ENCODE measurements at regions not wholly inside any gene's neighbourhood (a gene's known extent, or its start where the extent isn't known, plus 50 kb on each side); places are given as distances from the start of the nearest gene placed in this dataset.

DNA sequence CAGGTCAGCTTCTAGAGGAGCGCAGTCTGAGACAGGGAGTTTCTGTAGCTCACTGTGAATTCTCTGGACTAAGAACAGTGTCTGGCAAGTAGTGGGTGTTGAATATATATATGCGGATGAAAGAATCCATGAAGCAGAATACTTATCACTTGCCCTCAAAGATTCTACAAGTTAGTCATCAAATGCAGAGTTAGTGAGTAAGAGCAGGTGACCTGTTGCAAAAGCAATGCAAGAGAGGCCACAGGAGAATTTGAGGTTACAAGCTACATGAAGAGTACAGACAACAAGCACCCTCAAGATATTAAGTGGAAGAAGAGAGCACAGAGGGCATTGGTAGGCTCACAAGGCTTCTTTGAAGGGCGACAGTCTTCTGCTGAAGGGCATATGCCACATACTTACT lies 103.4 kb upstream of the BTBD3 start:
- DNase-seq = no peak

DNA sequence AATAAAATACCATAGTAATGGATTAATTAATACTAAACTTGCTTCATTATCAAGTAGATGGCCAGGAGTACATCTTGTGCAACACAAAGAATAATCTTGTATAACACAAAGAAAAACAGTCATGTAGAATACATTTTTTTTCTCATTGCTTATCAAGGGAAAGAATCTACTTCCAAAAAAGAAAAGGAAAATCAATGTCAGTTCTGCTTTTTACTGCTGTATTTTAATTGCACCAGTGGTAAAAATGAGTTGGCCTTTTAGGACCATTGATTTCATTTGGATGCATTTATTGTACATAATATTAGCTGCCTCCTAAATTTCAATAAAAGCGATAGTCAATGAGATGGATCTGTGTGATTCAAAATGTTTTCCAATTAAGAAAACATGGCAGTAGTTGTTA lies 96.9 kb upstream of the BTBD3 start:
- no peak for DNase-seq

- no peak for DNase-seq
These were observed 95.2 kb upstream of the BTBD3 start for GRCh38 chr20:11822540-11822794.

- DNase-seq = no peak
These were observed 91.4 kb upstream of the BTBD3 start for GRCh38 chr20:11826334-11826733.

- no peak for DNase-seq
These were observed 85.3 kb upstream of the BTBD3 start for GRCh38 chr20:11832397-11832796.

- DNase-seq = no peak
These were observed 84.8 kb upstream of the BTBD3 start for GRCh38 chr20:11832851-11833250.

DNA sequence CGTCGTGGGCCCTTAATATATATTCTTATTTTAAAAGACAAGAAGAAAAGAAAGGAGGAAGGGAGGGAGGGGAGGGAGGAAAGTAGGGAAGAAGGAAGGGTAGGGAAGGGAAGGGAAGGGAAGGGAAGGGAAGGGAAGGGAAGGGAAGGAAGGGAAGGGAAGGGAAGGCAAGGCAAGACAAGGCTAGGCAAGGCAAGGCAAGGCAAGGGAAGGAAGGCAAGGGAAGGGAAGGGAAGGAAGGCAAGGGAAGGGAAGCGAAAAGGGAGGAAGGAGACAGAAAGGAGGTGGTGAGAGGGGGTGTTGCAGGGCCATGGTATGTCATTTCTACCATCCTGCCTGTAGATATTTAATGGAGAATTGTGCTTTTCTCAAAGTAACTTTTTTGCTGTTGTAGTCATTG lies 83.9 kb upstream of the BTBD3 start:
- DNase-seq = no peak

- no peak for DNase-seq
These were observed 79.5 kb upstream of the BTBD3 start for GRCh38 chr20:11838076-11838636.

DNA sequence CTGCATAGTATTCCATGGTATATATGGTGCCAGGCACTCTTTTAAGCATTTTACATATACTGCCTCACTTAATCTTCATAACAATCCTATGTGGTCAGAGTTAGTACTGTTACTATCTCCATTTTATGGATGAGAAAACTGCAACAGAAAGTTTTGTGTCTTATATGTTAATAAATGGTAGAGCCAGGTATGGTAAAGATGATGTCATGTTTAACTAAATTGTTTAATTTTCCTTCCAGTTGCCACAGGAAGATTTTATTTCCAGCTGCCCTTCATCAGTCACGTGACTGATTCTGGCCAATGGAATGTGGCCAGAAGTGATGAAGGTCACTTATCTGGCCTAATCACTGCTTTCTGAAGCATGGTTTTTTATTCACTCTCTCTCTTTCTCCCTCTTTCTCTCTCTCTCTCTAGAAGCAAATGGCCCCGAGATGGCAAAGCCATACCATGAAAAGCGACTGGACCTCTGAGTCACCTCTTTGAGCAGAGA lies 75.7 kb upstream of the BTBD3 start:
- DNase-seq = no peak

DNA sequence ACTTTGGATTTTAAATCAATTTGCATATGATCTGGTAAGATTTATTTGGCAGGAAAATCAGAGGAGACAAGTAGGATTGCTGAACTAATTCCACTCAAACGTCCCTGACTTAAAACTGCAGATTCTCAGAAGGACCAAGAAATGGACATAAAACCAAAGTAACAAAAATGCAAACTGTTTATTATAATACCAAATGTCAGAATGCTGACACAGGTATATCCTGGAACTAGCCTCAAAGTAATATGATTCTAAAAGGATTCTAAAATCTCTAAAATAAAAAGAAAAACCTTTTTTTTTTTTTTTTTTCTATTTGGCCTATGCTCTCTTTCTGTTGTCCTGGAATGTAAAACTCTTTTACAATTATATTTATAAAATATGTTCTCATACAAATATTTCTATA lies 74.4 kb upstream of the BTBD3 start:
- DNase-seq = no peak

DNA sequence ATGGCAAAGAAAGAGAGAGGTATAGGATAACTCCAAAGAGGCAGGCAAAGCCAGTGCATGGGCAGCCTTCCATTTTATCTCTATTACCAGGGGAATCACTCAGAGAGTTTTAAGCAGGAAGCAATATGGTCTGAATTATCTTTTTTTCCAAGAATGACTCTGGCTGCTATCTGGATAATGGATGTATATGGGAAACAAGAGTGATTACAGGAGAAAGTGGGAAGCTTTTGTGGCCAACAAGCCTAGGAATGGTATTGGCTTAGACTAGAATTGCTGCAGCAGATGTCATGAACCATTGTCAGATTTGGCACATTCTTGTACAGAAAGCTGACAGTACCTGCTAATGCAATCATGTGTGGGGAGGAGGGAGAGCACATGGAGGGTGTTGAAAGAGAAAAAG lies 73.0 kb upstream of the BTBD3 start:
- DNase-seq = no peak

- DNase-seq = no peak
These were observed 72.4 kb upstream of the BTBD3 start for GRCh38 chr20:11845340-11845739.

DNA sequence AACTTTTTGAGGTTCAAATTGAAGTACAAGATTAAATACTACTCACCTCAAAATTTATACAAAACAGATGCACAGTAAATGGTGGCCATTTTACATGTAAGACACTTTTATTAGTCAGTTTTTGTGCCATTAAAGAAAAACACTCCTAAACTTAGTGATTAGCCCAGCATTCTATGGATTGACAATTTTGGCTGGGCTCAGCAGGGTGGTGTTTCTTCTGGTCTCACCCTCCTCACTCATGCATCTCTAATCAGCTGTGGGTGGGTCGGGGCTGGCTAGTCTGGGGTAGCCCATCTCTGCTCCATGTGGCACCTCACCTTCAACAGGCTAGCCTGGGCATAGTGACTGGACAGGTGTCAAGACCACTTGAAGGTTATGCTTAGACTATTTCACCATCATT lies 71.6 kb upstream of the BTBD3 start:
- DNase-seq = no peak

DNA sequence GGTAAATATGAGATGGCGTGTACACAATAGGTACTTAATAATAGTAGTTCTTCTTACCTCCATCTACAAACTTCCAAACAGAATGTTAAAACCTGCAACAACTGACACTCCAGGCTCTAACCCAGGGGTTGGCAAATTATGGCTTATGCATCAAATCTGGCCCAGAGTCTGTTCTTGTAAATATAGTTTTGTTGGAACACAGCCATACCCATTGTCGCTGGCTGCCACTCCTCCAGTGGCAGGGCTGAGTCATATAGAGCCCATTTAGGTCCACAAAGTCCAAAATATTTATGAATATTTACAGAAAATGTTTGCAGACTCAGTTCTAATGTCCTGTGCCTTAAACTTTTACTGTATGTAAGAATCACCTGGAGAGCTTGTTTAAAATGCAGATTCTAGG lies 69.9 kb upstream of the BTBD3 start:
- peak; percentile 39 for DNase-seq

GRCh38 chr20:11849270-11849915 lies 68.3 kb upstream of the BTBD3 start:
- DNase-seq = peak; percentile 8

GRCh38 chr20:11849976-11850670 lies 67.6 kb upstream of the BTBD3 start:
- DNase-seq = no peak

DNA sequence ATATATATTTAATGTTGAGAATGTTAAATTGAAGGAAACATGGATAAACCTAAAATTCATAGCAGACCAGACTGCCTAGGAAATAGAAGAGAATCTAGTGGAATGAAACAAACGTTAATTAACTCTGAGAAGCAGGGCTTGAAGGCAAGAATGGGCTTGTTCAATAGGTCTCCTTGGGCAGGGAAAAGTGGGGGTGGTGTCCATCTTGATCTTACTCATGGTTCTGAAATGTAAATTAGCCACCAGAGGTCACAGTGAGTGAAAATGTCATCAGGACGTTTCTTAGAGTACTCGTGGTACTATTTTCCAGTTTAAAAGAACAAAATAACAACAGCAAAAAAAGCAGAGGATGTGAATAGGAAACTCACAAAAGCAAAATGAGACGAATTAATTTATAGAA lies 66.8 kb upstream of the BTBD3 start:
- DNase-seq = no peak

DNA sequence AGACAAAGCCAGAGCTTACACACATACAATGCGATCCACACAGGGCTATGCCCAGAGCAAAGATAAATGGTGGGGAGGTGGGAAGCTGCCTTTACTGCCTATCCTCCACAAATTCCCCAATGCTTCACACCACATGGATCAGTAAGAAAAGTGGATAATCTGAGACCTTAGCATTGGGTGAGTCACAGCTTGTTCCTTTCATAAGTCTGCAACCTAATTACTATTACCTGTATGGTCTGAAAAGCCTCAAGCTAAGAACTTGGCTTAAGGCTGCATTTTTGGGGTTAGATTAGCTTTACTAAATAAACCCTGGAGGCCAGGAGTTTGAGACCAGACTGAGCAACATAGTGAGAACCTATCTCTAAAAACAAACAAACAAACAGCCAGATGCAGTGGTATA lies 66.0 kb upstream of the BTBD3 start:
- DNase-seq = no peak

- DNase-seq = no peak
These were observed 65.5 kb upstream of the BTBD3 start for GRCh38 chr20:11852189-11852588.

- no peak for DNase-seq
These were observed 64.9 kb upstream of the BTBD3 start for GRCh38 chr20:11852811-11853210.

DNA sequence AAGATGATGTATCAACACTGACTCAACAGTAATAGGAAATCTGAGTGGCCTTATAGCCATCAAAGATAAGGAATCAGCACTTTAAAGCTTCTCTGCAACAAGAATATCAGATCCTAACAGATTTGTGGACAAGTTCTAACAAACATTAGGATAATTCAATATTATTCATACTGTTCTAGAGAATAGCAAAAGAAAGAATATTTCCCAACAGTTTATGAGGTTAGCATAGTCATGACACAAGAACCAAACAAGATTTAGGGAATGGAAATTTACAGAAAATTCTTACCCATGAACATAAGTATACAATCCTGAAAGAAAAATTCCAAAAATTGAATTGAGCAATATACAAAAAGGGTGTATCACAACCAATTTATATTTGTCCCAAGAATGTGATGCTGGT lies 64.3 kb upstream of the BTBD3 start:
- DNase-seq = no peak

- DNase-seq = no peak
These were observed 56.2 kb upstream of the BTBD3 start for GRCh38 chr20:11861479-11861878.

- no peak for DNase-seq
These were observed 50.3 kb upstream of the BTBD3 start for GRCh38 chr20:11867291-11867919.

Measured in NCI-H1105 (cell line).